DMS 273 treated with DMSO at 0.1 percent for 48 hours (cell line): ENCODE measurements at regions not wholly inside any gene's neighbourhood (a gene's known extent, or its start where the extent isn't known, plus 50 kb on each side); places are given as distances from the start of the nearest gene placed in this dataset.

Source experiments
- DNase-seq: peaks from one replicate; lab custom pipeline; 2025; lab: John Stamatoyannopoulos, UW

DNA sequence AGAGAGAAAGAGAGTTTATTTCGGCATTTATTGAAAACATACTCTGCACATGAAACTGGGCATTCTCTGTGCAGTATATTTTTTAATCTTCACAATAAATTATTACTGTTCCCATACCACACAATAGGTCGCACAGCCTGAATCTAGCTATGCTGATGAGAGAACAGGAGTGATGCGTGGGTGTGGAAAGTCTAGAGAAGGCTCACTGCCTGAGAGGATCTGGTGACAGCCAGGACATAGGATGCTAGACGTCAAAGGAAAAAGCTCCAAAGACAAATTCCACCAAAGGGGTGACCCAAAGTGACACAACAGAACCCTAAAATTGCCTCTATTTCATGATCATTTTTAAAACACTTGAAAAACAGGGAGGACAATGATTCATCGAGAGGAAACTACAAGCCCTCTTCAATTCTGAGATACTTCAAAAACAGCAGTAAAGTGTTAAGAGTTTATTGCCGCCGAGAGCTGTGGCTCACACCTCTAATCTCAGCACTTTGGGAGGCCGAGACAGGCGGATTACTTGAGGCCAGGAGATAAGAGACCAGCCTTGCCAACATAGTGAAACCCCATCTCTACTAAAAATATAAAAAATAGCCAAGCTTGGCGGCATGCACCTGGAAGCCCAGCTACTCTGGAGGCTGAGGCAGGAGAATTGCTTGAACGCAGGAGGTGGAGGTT, 189.6 kb upstream of the NBEA start:
- DNase-seq: no peak

- DNase-seq: no peak
Observed at GRCh38 chr13:34756136-34756535, 185.9 kb upstream of the NBEA start.

DNA sequence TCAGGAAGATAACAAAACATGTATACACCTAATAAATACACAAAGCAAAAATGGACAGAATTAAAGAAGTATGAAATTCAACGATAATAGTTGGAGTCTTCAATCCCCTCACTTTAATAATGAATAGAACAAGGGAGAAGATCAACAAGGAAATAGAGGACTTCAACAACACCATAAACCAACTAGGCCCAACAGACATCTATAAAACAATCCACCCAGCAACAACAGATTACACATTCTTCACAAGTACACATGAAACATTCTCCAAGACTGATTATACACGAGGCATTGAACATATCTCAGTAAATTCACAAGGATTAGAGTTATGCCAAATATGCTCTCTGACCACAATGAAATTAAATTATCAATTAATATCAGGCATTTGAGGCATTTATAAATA, 185.5 kb upstream of the NBEA start:
- no peak for DNase-seq

DNA sequence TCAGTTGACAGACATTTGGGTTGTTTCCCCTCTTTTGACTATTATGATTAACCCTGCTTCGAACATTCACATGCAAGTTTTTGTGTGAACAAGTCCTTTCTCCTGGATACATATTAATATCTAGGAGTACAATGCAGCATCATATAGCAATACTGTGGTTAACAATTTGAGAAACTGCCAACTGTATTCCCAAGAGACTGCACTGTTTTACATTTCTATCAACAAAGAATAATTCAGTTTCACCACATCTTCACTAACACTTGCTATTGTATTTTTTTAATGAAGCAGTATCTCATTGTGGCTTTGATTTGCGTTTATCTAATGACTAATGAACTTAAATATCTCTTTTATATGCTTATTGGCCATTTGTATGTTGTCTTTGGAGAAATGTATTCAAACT, 184.6 kb upstream of the NBEA start:
- no peak for DNase-seq

DNA sequence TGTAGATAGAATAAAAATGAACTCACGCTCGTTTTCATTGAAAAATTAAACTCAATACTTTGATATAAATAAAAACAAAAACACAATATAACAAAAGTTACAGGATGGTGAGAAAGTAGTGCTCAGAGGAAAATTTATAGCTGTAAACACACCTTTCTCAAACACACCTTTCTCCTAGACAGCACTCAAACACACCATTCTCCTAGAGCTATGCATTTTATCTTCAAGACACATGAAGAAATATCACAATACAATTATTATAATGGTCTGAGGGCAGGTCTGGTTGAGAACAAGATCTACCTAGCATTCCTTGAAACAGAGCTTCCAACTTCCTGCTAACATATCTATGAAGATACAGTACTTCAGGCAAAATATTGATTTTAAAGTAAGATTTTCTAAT, 183.4 kb upstream of the NBEA start:
- no peak for DNase-seq

DNA sequence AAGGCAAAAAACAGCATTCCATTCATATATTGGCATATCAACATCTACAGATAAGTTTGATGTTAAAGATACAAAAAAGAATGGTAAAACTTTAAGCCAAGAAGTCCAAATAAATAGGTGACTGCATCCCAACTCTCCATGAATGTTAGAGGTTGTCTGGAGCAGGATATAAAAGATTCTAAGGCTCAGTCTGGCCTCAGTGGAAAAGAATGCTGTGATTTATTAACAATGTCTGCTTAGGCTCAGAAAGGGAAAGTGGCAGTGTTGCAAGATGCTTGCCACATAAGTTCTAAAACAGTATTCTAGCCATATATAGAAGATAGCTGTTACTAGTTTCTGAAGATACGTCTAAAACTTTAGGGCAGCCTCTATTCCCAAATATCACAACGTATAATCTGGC, 179.8 kb upstream of the NBEA start:
- no peak for DNase-seq

GRCh38 chr13:34764246-34764645, 177.8 kb upstream of the NBEA start:
- DNase-seq: no peak

- DNase-seq: no peak
Observed at GRCh38 chr13:34765446-34766180, 176.5 kb upstream of the NBEA start.

GRCh38 chr13:34767778-34768177, 174.3 kb upstream of the NBEA start:
- DNase-seq: no peak

DNA sequence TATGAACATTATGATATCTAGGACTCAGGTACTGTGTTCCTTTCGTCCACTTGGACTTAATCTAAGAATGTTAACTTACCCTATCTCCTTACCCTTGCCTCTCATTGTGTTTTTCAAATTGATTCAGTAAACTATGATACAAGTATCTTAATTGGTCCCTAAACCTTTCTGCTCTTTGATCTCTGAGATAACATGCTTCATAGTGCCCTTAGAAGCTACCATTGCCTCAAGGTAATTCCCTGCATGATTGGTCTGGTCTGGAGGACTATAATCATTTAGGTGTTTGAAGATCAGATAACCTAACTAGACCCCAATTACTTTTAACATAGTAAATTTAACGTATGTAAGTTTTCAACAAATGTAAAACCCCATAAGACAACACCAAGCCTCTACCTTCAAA, 169.9 kb upstream of the NBEA start:
- DNase-seq: no peak

DNA sequence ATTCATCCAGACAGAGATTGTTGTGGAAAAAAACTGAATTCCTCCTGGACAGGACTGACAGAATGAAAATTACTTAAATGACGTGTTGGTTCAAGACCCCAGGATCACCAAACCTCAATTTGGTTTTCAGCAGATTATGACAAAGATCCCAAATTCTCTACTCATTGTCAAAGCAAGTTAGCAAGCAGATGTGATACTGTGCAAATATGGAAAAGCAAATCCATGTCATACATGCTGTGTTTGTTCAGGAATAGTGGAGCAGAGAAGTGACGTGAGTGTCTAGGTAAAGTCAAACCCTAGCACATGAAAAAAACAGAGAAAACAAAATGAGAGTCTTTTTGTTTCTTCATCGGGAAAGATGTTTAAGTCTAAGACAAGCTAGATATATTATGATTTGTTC, 169.2 kb upstream of the NBEA start:
- DNase-seq: no peak

DNA sequence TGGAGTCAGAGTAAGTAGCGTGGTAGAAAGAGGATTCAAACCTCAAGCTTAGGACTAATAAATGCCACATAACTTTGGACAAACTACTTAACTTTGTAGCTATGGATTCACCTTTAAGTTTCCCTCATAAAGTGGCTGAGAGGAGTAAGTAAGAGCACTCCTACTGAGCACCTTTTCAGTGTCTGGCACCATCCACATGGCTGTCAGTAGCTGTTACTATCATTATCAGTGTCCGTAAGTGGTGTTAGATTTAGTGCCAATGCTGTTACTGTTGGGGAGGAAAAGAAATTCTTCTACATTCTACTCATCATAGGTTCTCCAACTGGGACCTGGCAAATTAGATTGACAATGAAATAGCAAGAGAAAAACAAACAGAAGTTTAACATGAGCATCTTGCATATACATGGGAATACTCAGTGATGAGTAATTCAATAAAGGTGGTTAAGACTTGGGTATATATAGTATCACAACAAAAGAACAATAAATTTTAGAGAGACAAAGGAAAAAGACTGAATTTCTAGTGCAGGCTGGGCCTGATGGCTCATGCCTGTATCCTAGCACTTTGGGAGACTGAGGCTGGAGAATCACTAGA, 165.6 kb upstream of the NBEA start:
- no peak for DNase-seq

GRCh38 chr13:34777089-34777913, 164.8 kb upstream of the NBEA start:
- DNase-seq: no peak

DNA sequence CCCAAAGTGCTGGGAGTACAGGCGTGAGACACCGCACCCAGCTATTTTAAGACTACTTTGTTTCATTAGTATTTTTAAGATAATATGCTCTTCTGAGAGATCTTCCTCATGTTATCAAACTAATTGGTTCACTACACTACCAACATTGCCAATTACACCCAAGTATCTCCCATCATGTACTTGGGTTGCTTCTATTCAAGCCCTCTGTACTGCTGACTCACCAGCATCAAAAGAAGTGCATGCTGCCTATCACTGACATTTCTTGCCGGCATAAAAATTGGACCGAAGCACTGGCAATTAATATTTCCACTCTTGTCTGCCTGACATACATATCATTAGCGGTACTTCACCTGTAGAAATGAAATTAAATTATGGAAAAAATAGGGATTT, 164.2 kb upstream of the NBEA start:
- no peak for DNase-seq

DNA sequence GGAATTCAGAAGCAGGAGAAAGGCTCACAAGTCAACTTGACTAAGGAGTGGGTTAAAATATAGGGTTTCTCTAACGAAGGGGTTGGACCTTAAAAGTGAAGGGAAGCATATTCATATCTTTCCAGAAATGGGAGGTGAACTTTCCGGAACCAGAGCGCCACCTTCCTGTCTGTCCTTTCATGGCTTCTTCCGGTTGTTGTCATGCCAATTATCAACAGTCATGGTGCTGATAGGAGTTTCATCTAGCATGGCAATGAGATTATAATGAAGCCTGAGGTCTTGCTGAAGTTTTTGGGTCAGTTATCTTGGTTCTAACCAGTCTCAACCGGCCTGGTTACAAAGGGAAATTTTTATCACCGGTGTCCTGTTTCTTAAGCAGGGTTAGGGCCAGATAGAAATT, 162.9 kb upstream of the NBEA start:
- DNase-seq: no peak

DNA sequence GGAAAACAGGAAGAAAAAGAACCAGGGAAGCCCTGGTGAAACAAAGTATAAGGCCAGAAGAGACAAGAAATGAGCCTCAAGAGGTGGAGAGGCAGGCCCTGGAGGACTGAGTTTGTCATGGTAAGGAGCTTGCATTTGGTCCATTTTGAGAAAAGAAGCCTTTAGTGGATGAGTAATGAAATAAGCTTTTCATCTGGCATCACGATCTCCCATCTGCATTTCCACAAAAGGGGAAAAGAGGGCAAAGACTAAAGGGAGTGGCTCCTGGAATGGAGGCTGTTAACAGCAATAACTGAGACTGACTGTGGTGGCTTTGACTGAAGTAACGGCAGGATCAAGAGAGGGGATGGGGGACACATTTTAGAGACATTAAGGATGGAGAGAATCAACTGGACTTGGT, 148.8 kb upstream of the NBEA start:
- DNase-seq: no peak

GRCh38 chr13:34803756-34804155, 138.3 kb upstream of the NBEA start:
- no peak for DNase-seq

- no peak for DNase-seq
Observed at GRCh38 chr13:34805347-34805746, 136.7 kb upstream of the NBEA start.

- no peak for DNase-seq
Observed at GRCh38 chr13:34808649-34809048, 133.4 kb upstream of the NBEA start.

DNA sequence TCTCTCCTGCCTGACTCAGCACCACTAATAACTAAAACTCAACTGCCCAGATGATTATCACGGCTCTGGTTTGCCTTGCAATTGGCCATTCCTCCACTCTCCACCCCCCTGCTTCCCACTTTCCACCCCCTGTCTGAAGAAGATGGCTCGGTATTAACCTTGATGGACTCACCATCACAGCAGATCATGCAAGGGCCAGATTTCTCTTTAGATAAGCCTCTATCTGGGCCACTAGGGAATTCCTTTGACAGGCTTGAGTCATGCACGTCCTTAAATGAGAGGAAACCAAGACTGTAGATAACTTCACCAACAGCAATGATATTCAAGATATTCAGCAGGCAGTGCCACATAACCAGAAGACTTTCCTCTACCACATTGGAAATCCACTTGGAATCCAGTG, 131.1 kb upstream of the NBEA start:
- no peak for DNase-seq

DNA sequence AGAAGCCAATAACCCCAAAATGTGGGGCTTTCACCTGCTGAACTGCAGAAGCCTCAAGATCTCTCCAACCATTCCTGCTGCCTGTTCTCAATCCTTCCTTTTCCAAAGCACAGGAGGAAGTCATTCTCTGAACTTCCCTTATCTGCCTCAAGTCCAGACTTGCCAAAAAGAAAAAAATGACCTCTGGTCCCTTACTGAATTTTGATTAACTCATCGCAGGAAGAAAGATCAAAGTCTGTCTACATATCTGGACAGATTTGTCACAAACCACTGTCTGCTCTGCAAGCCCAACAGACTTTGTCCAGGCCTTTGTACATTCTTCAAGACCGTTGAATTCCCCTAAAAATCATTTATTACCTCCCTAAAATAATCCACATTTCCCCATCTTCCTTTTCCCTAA, 126.5 kb upstream of the NBEA start:
- no peak for DNase-seq

DNA sequence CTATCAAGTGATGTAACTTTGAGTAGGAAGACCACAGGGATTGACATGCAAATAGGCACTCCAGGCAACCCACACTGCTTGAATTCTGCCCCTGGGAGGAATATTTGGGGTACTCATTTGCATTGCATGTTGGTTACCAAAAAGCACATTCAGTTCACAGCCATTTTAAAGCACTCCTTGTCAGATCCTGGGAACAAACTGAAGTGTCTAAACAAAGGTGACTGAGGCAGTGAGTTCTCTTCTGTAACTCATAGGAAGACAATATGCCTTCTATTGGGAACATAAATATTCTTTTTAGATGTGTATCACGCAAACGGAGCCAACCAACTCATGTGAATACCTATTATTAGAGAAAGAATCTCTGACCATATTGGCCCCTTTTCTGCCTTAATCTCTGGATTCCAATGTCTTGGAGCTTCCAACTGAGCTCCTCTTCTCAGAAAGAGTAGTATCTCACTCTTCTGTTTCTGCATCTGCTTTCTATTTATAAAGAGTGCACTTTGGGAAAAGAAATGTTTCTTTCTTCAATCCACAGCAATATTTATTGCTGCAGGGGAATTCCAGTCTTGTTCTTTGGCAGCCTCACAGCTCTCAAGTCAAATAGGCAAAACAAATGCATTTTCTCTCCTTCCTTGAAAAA, 125.7 kb upstream of the NBEA start:
- DNase-seq: no peak
